ENCODE measurements at regions not wholly inside any gene's neighbourhood (a gene's known extent, or its start where the extent isn't known, plus 50 kb on each side); places are given as distances from the start of the nearest gene placed in this dataset.

DNA sequence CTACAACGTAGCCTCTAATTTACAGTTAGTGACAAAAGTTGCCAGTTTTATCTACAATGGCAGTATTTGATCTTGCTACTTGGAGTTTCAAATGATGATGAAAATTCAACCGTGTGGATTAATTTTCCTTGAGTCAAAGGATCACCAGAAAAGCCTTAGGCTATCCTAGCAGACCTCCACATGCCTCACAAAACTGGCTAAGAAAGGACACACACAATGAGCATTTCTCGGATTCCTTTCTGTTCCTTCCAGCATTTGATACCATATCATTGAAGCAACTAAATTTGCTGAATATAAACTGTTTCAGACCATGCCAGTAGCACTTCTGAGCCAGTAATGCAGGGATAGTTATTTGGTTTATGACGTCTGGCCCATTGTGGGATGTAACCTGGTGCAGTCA, 587.4 kb upstream of the MDFIC2 start:
- H3K27me3 Mint-ChIP-seq (ENCODE audit: unreplicated experiment): no peaks in the 10 kb centered on the region
- H3K4me3 Mint-ChIP-seq (ENCODE audit: unreplicated experiment): no peak overlapping the region
- no peak for TF ChIP-seq CTCF (IDR thresholded peaks at IDR 0.05; ENCODE audit: unreplicated experiment)
- DNase-seq (ENCODE audit: low spot score): no peak
- no peak overlapping the region for H3K27ac Mint-ChIP-seq (ENCODE audit: unreplicated experiment)
- no peaks in the 10 kb centered on the region for H3K4me1 Mint-ChIP-seq (ENCODE audit: unreplicated experiment)
- H3K36me3 Mint-ChIP-seq (ENCODE audit: low read depth, unreplicated experiment): no peaks in the 10 kb centered on the region
- H3K9me3 Mint-ChIP-seq (ENCODE audit: unreplicated experiment): no peaks in the 10 kb centered on the region

DNA sequence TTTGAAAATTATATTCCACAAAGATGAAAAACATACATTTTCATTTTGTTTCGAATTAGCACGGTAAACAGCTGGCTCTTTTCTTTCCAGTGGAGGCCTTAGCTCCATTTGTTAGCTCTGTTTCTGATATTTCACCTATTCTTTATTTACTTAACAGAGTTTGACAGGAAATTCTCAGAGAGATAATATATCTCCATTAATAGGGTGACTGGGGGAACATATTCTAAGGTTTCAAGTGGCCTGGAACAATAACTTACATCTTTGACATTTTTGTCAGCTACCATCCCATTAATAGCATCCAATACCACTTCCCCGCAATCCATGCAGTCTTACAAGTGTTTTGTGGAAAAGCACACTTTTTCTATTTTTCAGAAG, 577.6 kb upstream of the MDFIC2 start:
- no peak for TF ChIP-seq CTCF (IDR thresholded peaks at IDR 0.05; ENCODE audit: unreplicated experiment)
- Mint-ChIP-seq H3K36me3 (ENCODE audit: low read depth, unreplicated experiment) (no peaks in the 10 kb centered on the region), H3K27me3 (ENCODE audit: unreplicated experiment) (peaks cover 2% of the 10 kb centered on the region), H3K9me3 (ENCODE audit: unreplicated experiment) (no peaks in the 10 kb centered on the region), H3K4me3 (ENCODE audit: unreplicated experiment) (no peak overlapping the region), H3K27ac (ENCODE audit: unreplicated experiment) (no peak overlapping the region), H3K4me1 (ENCODE audit: unreplicated experiment) (no peaks in the 10 kb centered on the region)
- no peak for DNase-seq (ENCODE audit: low spot score)

GRCh38 chr3:70889162-70890019, 577.0 kb upstream of the MDFIC2 start:
- no peak overlapping the region for H3K27ac Mint-ChIP-seq (ENCODE audit: unreplicated experiment)
- no peak for DNase-seq (ENCODE audit: low spot score)
- no peak for TF ChIP-seq CTCF (IDR thresholded peaks at IDR 0.05; ENCODE audit: unreplicated experiment)
- H3K4me3 Mint-ChIP-seq (ENCODE audit: unreplicated experiment): no peak overlapping the region
- peaks cover 2% of the 10 kb centered on the region for H3K27me3 Mint-ChIP-seq (ENCODE audit: unreplicated experiment)
- no peaks in the 10 kb centered on the region for H3K9me3 Mint-ChIP-seq (ENCODE audit: unreplicated experiment)
- H3K4me1 Mint-ChIP-seq (ENCODE audit: unreplicated experiment): no peaks in the 10 kb centered on the region
- no peaks in the 10 kb centered on the region for H3K36me3 Mint-ChIP-seq (ENCODE audit: low read depth, unreplicated experiment)

DNA sequence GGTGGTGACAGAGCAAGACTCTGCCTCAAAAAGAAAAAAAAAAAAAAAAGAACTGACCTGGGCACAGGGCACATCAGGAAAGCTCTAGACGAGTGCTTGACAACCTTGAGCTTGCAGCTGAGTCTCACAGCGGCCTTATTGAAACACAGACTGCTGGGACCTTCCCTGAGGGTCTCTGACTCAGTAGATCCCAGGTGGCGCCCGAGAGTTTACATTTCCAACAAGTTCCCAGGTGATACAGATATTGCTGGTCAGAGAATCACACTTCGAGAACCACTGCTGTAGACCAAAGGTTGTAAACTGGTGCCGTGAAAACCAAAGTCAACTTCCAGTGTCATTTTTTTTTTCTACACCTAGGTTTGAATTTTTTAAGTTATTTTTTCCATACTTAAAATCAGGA, 573.2 kb upstream of the MDFIC2 start:
- TF ChIP-seq CTCF (IDR thresholded peaks at IDR 0.05; ENCODE audit: unreplicated experiment): no peak
- H3K4me3 Mint-ChIP-seq (ENCODE audit: unreplicated experiment): no peak overlapping the region
- H3K4me1 Mint-ChIP-seq (ENCODE audit: unreplicated experiment): no peaks in the 10 kb centered on the region
- no peak for DNase-seq (ENCODE audit: low spot score)
- no peaks in the 10 kb centered on the region for H3K36me3 Mint-ChIP-seq (ENCODE audit: low read depth, unreplicated experiment)
- H3K27me3 Mint-ChIP-seq (ENCODE audit: unreplicated experiment): peaks cover 2% of the 10 kb centered on the region
- H3K9me3 Mint-ChIP-seq (ENCODE audit: unreplicated experiment): no peaks in the 10 kb centered on the region
- H3K27ac Mint-ChIP-seq (ENCODE audit: unreplicated experiment): no peak overlapping the region

DNA sequence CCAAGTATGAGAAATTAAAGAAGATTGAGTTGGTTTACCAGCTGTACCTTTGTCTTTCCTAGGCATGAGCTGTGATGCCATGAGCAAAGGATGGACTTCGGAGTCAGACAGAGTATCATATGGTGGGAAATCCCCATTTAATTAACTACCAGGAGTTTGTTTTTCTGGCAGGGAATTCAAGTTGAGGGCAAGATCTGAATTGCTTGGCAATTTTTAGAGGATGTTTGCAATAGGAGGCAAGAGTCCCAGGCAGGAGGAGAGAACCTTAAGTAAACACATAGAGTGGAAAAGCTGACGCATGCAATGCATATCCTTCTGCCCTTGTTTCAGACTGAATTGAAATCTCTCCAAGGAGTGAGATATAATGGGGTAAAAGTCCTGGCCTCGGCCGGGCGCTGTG, 569.7 kb upstream of the MDFIC2 start:
- no peak for TF ChIP-seq CTCF (IDR thresholded peaks at IDR 0.05; ENCODE audit: unreplicated experiment)
- Mint-ChIP-seq H3K27me3 (ENCODE audit: unreplicated experiment) (no peaks in the 10 kb centered on the region), H3K4me3 (ENCODE audit: unreplicated experiment) (no peak overlapping the region), H3K27ac (ENCODE audit: unreplicated experiment) (no peak overlapping the region), H3K4me1 (ENCODE audit: unreplicated experiment) (no peaks in the 10 kb centered on the region), H3K9me3 (ENCODE audit: unreplicated experiment) (no peaks in the 10 kb centered on the region), H3K36me3 (ENCODE audit: low read depth, unreplicated experiment) (no peaks in the 10 kb centered on the region)
- DNase-seq (ENCODE audit: low spot score): no peak

All from endothelial cell (in vitro differentiated cells).